ENCODE measurements at regions not wholly inside any gene's neighbourhood (a gene's known extent, or its start where the extent isn't known, plus 50 kb on each side); places are given as distances from the start of the nearest gene placed in this dataset.

DNA sequence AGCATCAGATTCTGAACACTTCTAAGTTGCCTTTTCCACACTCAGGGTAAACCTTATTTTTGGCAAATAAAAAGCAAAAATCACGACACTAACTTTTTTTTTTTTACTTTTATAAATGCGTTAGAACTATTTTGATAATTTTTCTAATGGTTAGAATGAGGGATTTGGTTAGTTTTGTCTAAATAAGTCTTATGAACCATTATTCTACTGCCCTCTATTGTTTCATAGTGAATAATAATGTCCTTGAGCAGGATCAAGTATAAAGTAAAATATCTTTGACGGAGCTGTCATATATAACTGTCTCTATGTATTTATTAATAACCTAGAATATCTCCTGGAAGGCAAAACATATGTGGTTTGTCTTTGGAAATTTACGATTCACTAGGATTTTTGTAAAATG is 631.8 kb downstream of the GABRG2 start:
- TF ChIP-seq CTCF (conservative IDR thresholded peaks at IDR 0.05 in 1 of 2, IDR thresholded peaks at IDR 0.05 in 1 of 2; ENCODE audit: low read depth in 1 of 2, low read length in 2 of 2) (no peak), EZH2 (IDR thresholded peaks at IDR 0.05; ENCODE audit: low read length, missing control alignments) (no peak)
- no peak overlapping the region for H3K9ac ChIP-seq (ENCODE audit: insufficient read depth, low read length)
- no peaks in the 10 kb centered on the region for H3K79me2 ChIP-seq (ENCODE audit: control insufficient read depth, insufficient read depth, low read length)
- no peaks in the 10 kb centered on the region for H3K9me3 ChIP-seq (ENCODE audit: control insufficient read depth, insufficient read depth, low read depth, low read length)
- no peak overlapping the region for H2AFZ ChIP-seq (ENCODE audit: low read length)
- no peaks in the 10 kb centered on the region for H3K36me3 ChIP-seq (ENCODE audit: control insufficient read depth, insufficient read depth, low read length)
- no peaks in the 10 kb centered on the region for H3K27me3 ChIP-seq (ENCODE audit: control insufficient read depth, insufficient read depth, low read length)
- H4K20me1 ChIP-seq (ENCODE audit: control insufficient read depth, extremely low read depth, insufficient read depth, low read length), result no peaks in the 10 kb centered on the region
- DNase-seq (ENCODE audit: low read depth in 2 of 2), result no peak
- H3K4me1 ChIP-seq (ENCODE audit: control insufficient read depth, extremely low read depth, insufficient read depth, low read length), result no peaks in the 10 kb centered on the region
- no peak overlapping the region for H3K4me3 ChIP-seq (replicated peaks in 1 of 4; ENCODE audit: control extremely low read depth in 1 of 4, insufficient read depth in 1 of 4, low read depth in 3 of 4, low read length in 4 of 4)
- no peak overlapping the region for H3K4me2 ChIP-seq (ENCODE audit: extremely low read depth, insufficient read depth, low read length)
- no peak overlapping the region for H3K27ac ChIP-seq (ENCODE audit: insufficient read depth, low read length)

- no peaks in the 10 kb centered on the region for H3K9me3 ChIP-seq (ENCODE audit: control insufficient read depth, insufficient read depth, low read depth, low read length)
- H3K27ac ChIP-seq (ENCODE audit: insufficient read depth, low read length), result no peak overlapping the region
- no peaks in the 10 kb centered on the region for H3K4me1 ChIP-seq (ENCODE audit: control insufficient read depth, extremely low read depth, insufficient read depth, low read length)
- no peaks in the 10 kb centered on the region for H3K27me3 ChIP-seq (ENCODE audit: control insufficient read depth, insufficient read depth, low read length)
- no peak overlapping the region for H3K4me3 ChIP-seq (replicated peaks in 1 of 4; ENCODE audit: control extremely low read depth in 1 of 4, insufficient read depth in 1 of 4, low read depth in 3 of 4, low read length in 4 of 4)
- H4K20me1 ChIP-seq (ENCODE audit: control insufficient read depth, extremely low read depth, insufficient read depth, low read length), result no peaks in the 10 kb centered on the region
- H3K4me2 ChIP-seq (ENCODE audit: extremely low read depth, insufficient read depth, low read length), result no peak overlapping the region
- no peak overlapping the region for H2AFZ ChIP-seq (ENCODE audit: low read length)
- no peaks in the 10 kb centered on the region for H3K79me2 ChIP-seq (ENCODE audit: control insufficient read depth, insufficient read depth, low read length)
- TF ChIP-seq EZH2 (IDR thresholded peaks at IDR 0.05; ENCODE audit: low read length, missing control alignments) (no peak), CTCF (conservative IDR thresholded peaks at IDR 0.05 in 1 of 2, IDR thresholded peaks at IDR 0.05 in 1 of 2; ENCODE audit: low read depth in 1 of 2, low read length in 2 of 2) (no peak)
- H3K36me3 ChIP-seq (ENCODE audit: control insufficient read depth, insufficient read depth, low read length), result no peaks in the 10 kb centered on the region
- H3K9ac ChIP-seq (ENCODE audit: insufficient read depth, low read length), result no peak overlapping the region
- DNase-seq (ENCODE audit: low read depth in 2 of 2), result no peak
Observed at GRCh38 chr5:162703914-162704313, 636.3 kb downstream of the GABRG2 start.

- no peak overlapping the region for H3K4me2 ChIP-seq (ENCODE audit: extremely low read depth, insufficient read depth, low read length)
- no peaks in the 10 kb centered on the region for H4K20me1 ChIP-seq (ENCODE audit: control insufficient read depth, extremely low read depth, insufficient read depth, low read length)
- TF ChIP-seq CTCF (conservative IDR thresholded peaks at IDR 0.05 in 1 of 2, IDR thresholded peaks at IDR 0.05 in 1 of 2; ENCODE audit: low read depth in 1 of 2, low read length in 2 of 2) (no peak), EZH2 (IDR thresholded peaks at IDR 0.05; ENCODE audit: low read length, missing control alignments) (no peak)
- H3K9me3 ChIP-seq (ENCODE audit: control insufficient read depth, insufficient read depth, low read depth, low read length), result no peaks in the 10 kb centered on the region
- DNase-seq (ENCODE audit: low read depth in 2 of 2), result no peak
- H2AFZ ChIP-seq (ENCODE audit: low read length), result no peak overlapping the region
- H3K4me1 ChIP-seq (ENCODE audit: control insufficient read depth, extremely low read depth, insufficient read depth, low read length), result no peaks in the 10 kb centered on the region
- H3K27me3 ChIP-seq (ENCODE audit: control insufficient read depth, insufficient read depth, low read length), result no peaks in the 10 kb centered on the region
- H3K27ac ChIP-seq (ENCODE audit: insufficient read depth, low read length), result no peak overlapping the region
- no peaks in the 10 kb centered on the region for H3K79me2 ChIP-seq (ENCODE audit: control insufficient read depth, insufficient read depth, low read length)
- H3K9ac ChIP-seq (ENCODE audit: insufficient read depth, low read length), result no peak overlapping the region
- no peak overlapping the region for H3K4me3 ChIP-seq (replicated peaks in 1 of 4; ENCODE audit: control extremely low read depth in 1 of 4, insufficient read depth in 1 of 4, low read depth in 3 of 4, low read length in 4 of 4)
- no peaks in the 10 kb centered on the region for H3K36me3 ChIP-seq (ENCODE audit: control insufficient read depth, insufficient read depth, low read length)
Observed at GRCh38 chr5:162711244-162711643, 643.7 kb downstream of the GABRG2 start.
